DND-41 (cell line): ENCODE measurements at regions not wholly inside any gene's neighbourhood (a gene's known extent, or its start where the extent isn't known, plus 50 kb on each side); places are given as distances from the start of the nearest gene placed in this dataset.

Source experiments
- ATAC-seq: fragments of 200-7000 bp; cut with Tn5 transposase; 3 replicates; pipeline ENCODE4 v1.9.1; 2021; ENCODE audit warnings: low read depth; ENCODE audit not compliant: insufficient read depth
- DNase-seq: peaks from one replicate; pipeline ENCODE4 v3.0.0-alpha.2; 2020
- H2AFZ ChIP-seq: 2 replicates; pipeline ENCODE4 v1.6.0; 2012; ENCODE audit warnings: low read depth, low read length
- H3K27ac ChIP-seq: 2 replicates; pipeline ENCODE4 v1.5.1; 2012; ENCODE audit warnings: low read length, inconsistent platforms
- H3K27me3 ChIP-seq: fragments of 200-600 bp; sonication (generic); 2 replicates; pipeline ENCODE4 v1.6.0; 2012; ENCODE audit warnings: low read length, mild to moderate bottlenecking, inconsistent platforms; ENCODE audit not compliant: insufficient read depth, poor library complexity
- H3K36me3 ChIP-seq: 2 replicates; pipeline ENCODE4 v1.5.1; 2012; ENCODE audit warnings: low read length, inconsistent platforms; ENCODE audit not compliant: insufficient read depth
- H3K4me1 ChIP-seq: 2 replicates; pipeline ENCODE4 v1.5.1; 2012; ENCODE audit warnings: mild to moderate bottlenecking, low read length; ENCODE audit not compliant: insufficient read depth
- H3K4me2 ChIP-seq: 2 replicates; pipeline ENCODE4 v1.6.0; 2012; ENCODE audit warnings: mild to moderate bottlenecking, moderate library complexity, low read length, inconsistent platforms; ENCODE audit not compliant: insufficient read depth
- H3K4me3 ChIP-seq, 2 experiments: fragments of 200-600 bp in 1 of 2; shearing (Covaris generic) in 1 of 2; 2 replicates each; pipeline ENCODE4 v1.5.1; 2012 to 2016; ENCODE audit warnings: inconsistent platforms in 2 of 2, low read length in 2 of 2, mild to moderate bottlenecking in 2 of 2, low read depth in 1 of 2, moderate library complexity in 1 of 2
- H3K79me2 ChIP-seq: 2 replicates; pipeline ENCODE4 v1.6.0; 2012; ENCODE audit warnings: low read length, inconsistent platforms; ENCODE audit not compliant: insufficient read depth
- H3K9ac ChIP-seq: 2 replicates; pipeline ENCODE4 v1.6.0; 2012; ENCODE audit warnings: low read depth, mild to moderate bottlenecking, inconsistent platforms, low read length, moderate library complexity
- H3K9me3 ChIP-seq: 2 replicates; pipeline ENCODE4 v1.5.1; 2012; ENCODE audit warnings: low read length, moderate library complexity, mild to moderate bottlenecking, inconsistent platforms; ENCODE audit not compliant: insufficient read depth, severe bottlenecking
- H4K20me1 ChIP-seq: 2 replicates; pipeline ENCODE4 v1.6.0; 2012; ENCODE audit warnings: low read length; ENCODE audit not compliant: insufficient read depth
- CTCF ChIP-seq: IDR thresholded peaks from 2 replicates; pipeline ENCODE4 v1.5.1; 2012; ENCODE audit warnings: borderline replicate concordance, low read length, moderate library complexity, mild to moderate bottlenecking; ENCODE audit not compliant: poor library complexity, severe bottlenecking; ENCODE audit errors: extremely low read depth
- EZH2 ChIP-seq: IDR thresholded peaks from 3 replicates; pipeline ENCODE4 v1.6.1; 2012; ENCODE audit warnings: borderline replicate concordance, low read depth, mild to moderate bottlenecking, moderate library complexity, low read length, inconsistent platforms; ENCODE audit not compliant: severe bottlenecking

- no peaks in the 10 kb centered on the region for H4K20me1 ChIP-seq
- H3K36me3 ChIP-seq = no peaks in the 10 kb centered on the region
- H3K4me1 ChIP-seq = no peaks in the 10 kb centered on the region
- no peaks in the 10 kb centered on the region for H3K9me3 ChIP-seq
- TF ChIP-seq CTCF = no peak
- TF ChIP-seq EZH2 = no peak
- H3K4me3 ChIP-seq = no peak overlapping the region
- H3K27me3 ChIP-seq = no peaks in the 10 kb centered on the region
- no peak for DNase-seq
- H3K9ac ChIP-seq = no peak overlapping the region
- no peak overlapping the region for H3K27ac ChIP-seq
- H2AFZ ChIP-seq = no peak overlapping the region
- H3K79me2 ChIP-seq = no peaks in the 10 kb centered on the region
- no peak overlapping the region for H3K4me2 ChIP-seq
- no peak for ATAC-seq
Observed at GRCh38 chr17:69672924-69673323, 258.4 kb downstream of the MAP2K6 start.

DNA sequence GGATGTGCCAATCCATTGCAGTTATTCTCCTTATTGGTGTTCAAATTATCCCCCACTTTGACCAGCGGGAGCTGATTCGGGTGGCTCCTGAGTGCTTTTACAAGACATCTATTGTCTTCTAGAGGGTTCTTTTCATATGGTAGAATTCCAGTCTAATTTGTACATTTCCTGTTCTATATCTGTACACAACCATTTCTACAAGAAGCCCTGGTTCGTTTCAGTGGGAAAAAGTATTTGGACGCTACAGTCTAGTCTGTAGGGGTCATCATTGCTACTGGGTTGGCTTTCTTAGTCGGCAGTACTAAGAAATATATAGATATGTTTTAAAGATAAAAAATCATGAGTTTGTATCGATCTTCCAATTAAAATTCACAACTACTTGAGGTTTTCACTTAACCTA, 262.6 kb downstream of the MAP2K6 start:
- H3K9me3 ChIP-seq = no peaks in the 10 kb centered on the region
- H3K27me3 ChIP-seq = no peaks in the 10 kb centered on the region
- H3K27ac ChIP-seq = no peak overlapping the region
- no peaks in the 10 kb centered on the region for H4K20me1 ChIP-seq
- no peak overlapping the region for H3K4me2 ChIP-seq
- ATAC-seq = no peak
- no peaks in the 10 kb centered on the region for H3K79me2 ChIP-seq
- H3K9ac ChIP-seq = no peak overlapping the region
- DNase-seq = no peak
- H3K4me3 ChIP-seq = no peak overlapping the region
- TF ChIP-seq CTCF = no peak
- no peak for TF ChIP-seq EZH2
- H3K4me1 ChIP-seq = no peaks in the 10 kb centered on the region
- no peaks in the 10 kb centered on the region for H3K36me3 ChIP-seq
- H2AFZ ChIP-seq = no peak overlapping the region

DNA sequence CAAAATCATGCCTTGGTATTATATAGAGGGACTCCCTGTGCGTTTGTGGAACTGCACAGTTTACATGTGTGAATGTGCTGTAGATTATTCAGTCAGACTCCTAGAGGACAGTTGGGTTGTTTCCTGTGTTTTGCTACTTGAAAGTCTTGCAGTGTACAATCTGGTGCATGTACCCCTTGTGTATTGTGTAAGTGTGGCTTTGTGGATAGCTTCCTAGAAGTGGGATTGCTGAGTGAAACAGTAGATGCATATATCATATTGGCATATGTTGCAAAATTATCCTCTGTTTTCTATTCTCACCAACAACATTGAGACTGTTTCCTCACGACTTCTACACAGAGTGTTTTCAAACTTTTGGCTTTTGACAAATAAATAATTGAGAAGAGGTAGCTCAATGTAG, 263.7 kb downstream of the MAP2K6 start:
- Histone ChIP-seq H3K9me3 (no peaks in the 10 kb centered on the region), H3K9ac (no peak overlapping the region), H3K4me2 (no peak overlapping the region), H3K27me3 (no peaks in the 10 kb centered on the region), H3K4me1 (no peaks in the 10 kb centered on the region), H2AFZ (no peak overlapping the region), H4K20me1 (no peaks in the 10 kb centered on the region), H3K27ac (no peak overlapping the region), H3K79me2 (no peaks in the 10 kb centered on the region), H3K36me3 (no peaks in the 10 kb centered on the region), H3K4me3 (no peak overlapping the region)
- DNase-seq = no peak
- no peak for ATAC-seq
- no peak for TF ChIP-seq EZH2
- TF ChIP-seq CTCF = no peak

- Histone ChIP-seq H4K20me1 (no peaks in the 10 kb centered on the region), H3K4me1 (no peaks in the 10 kb centered on the region), H2AFZ (no peak overlapping the region), H3K36me3 (no peaks in the 10 kb centered on the region), H3K27me3 (no peaks in the 10 kb centered on the region), H3K4me3 (no peak overlapping the region), H3K4me2 (no peak overlapping the region), H3K27ac (no peak overlapping the region), H3K79me2 (no peaks in the 10 kb centered on the region), H3K9ac (no peak overlapping the region), H3K9me3 (no peaks in the 10 kb centered on the region)
- DNase-seq (no peak), ATAC-seq (no peak)
- no peak for TF ChIP-seq EZH2
- no peak for TF ChIP-seq CTCF
Observed at GRCh38 chr17:69679829-69680228, 265.3 kb downstream of the MAP2K6 start.
